Panc1 (cell line): ENCODE measurements at regions not wholly inside any gene's neighbourhood (a gene's known extent, or its start where the extent isn't known, plus 50 kb on each side); places are given as distances from the start of the nearest gene placed in this dataset.

Source experiments
- ATAC-seq: fragments of 200-7000 bp; cut with Tn5 transposase; 2 replicates; pipeline ENCODE4 v1.9.1; 2020; ENCODE audit warnings: mild to moderate bottlenecking, moderate library complexity
- BruUV-seq: library from RNA; stranded (reverse); fragments of 400-500 nt; replicated peaks from 2 replicates; lab custom pipeline; 2021; lab: Mats Ljungman, UMichigan
- CTCF ChIA-PET: fragments of 300-600 bp; sonication (Branson Sonifier 250); formaldehyde crosslinking; loops from one replicate; lab custom pipeline; 2022; ENCODE audit warnings: antibody characterized with exemption; lab: Charles Lee
- POLR2A ChIA-PET: fragments of 300-600 bp; sonication (Branson Sonifier 250); formaldehyde crosslinking; loops from one replicate; lab custom pipeline; 2022; ENCODE audit warnings: antibody characterized with exemption; lab: Charles Lee
- DNase-seq: peaks from one replicate; pipeline ENCODE4 v3.0.0-alpha.2; 2010; ENCODE audit warnings: low read depth, low spot score
- H3K27ac ChIP-seq: 2 replicates; pipeline ENCODE4 v1.5.1; 2011; ENCODE audit warnings: mild to moderate bottlenecking, low read length, inconsistent platforms
- H3K27me3 ChIP-seq: fragments of 200-500 bp; sonication (Bioruptor generic); 2 replicates; pipeline ENCODE4 v1.6.0; 2014; ENCODE audit warnings: low read length, inconsistent platforms; ENCODE audit not compliant: control insufficient read depth, insufficient read depth
- H3K36me3 ChIP-seq: fragments of 200-500 bp; sonication (Bioruptor generic); 2 replicates; pipeline ENCODE4 v1.5.1; 2014; ENCODE audit warnings: inconsistent platforms, mild to moderate bottlenecking, low read length, moderate library complexity; ENCODE audit not compliant: control insufficient read depth, insufficient read depth
- H3K4me1 ChIP-seq: 2 replicates; pipeline ENCODE4 v1.5.1; 2011; ENCODE audit warnings: inconsistent platforms, mild to moderate bottlenecking, low read length, moderate library complexity; ENCODE audit not compliant: control insufficient read depth, insufficient read depth
- H3K4me3 ChIP-seq, 2 experiments: 2 replicates each; pipeline ENCODE4 v1.5.1; 2011 to 2012; ENCODE audit warnings: low read depth in 2 of 2, low read length in 2 of 2, mild to moderate bottlenecking in 2 of 2, inconsistent platforms in 1 of 2, moderate library complexity in 1 of 2
- H3K9me3 ChIP-seq: fragments of 200-500 bp; sonication (Bioruptor generic); 2 replicates; pipeline ENCODE4 v1.5.1; 2014; ENCODE audit warnings: low read depth, mild to moderate bottlenecking, inconsistent platforms, low read length, moderate library complexity; ENCODE audit not compliant: control insufficient read depth, insufficient read depth
- POLR2AphosphoS5 ChIP-seq: IDR thresholded peaks from 2 replicates; pipeline ENCODE4 v1.6.1; 2012; ENCODE audit warnings: mild to moderate bottlenecking, low read depth, low read length, moderate library complexity
- SIN3A ChIP-seq: IDR thresholded peaks from 2 replicates; pipeline ENCODE4 v1.6.1; 2012; ENCODE audit warnings: low read depth, mild to moderate bottlenecking, low read length, moderate library complexity, borderline replicate concordance; ENCODE audit not compliant: insufficient read depth
- TCF7L2 ChIP-seq: IDR thresholded peaks from 2 replicates; pipeline ENCODE4 v1.6.1; 2011; ENCODE audit warnings: mild to moderate bottlenecking, low read depth, low read length, inconsistent platforms
- in situ Hi-C: cut with HindIII; loops from 2 replicates; pipeline ENCODE4 v1.10.0; 2016; ENCODE audit warnings: low sequenced_read_pairs, low pct_unique_long_range_greater_than_20kb
- intact Hi-C: fragments of 100-400 bp; cut with micrococcal nuclease; formaldehyde crosslinking; loops from one replicate; pipeline ENCODE4 v1.10.0; 2022; ENCODE audit not compliant: unreplicated experiment
- TF ChIP-seq, protein P1 (sequence below), 2 experiments: IDR thresholded peaks; 2 replicates each; pipeline ENCODE4 v1.6.1; 2011 to 2012; ENCODE audit warnings: low read depth in 2 of 2, control low read depth in 1 of 2, low read length in 1 of 2, mild to moderate bottlenecking in 1 of 2, moderate library complexity in 1 of 2; ENCODE audit not compliant: insufficient read depth in 1 of 2
- TF ChIP-seq, protein P2 (sequence below): fragments of 450-650 bp; IDR thresholded peaks from 2 replicates; pipeline ENCODE4 v1.5.1; 2017; ENCODE audit warnings: mild to moderate bottlenecking

DNA sequence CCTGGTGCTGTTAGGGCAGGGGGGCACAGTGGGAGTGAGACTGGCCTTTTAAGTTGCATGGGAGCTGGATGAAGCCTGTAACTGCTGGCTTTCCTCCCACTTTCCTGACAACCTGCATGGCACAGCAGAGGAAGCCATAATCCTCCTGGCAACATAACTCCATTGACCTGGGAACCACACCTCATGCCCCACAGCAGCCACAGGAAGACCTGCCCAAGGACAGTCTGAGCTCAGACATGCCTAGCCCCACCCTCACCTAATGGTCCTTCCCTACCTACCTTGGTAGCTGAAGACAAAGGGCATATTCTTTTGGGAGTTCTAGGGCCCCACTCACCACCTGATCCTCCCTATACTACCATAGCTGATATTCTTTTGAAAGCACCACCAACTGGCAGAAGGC lies 482.2 kb upstream of the TOM1L1 start:
- Histone ChIP-seq H3K27ac (no peak overlapping the region), H3K27me3 (no peaks in the 10 kb centered on the region), H3K4me3 (no peak overlapping the region), H3K36me3 (no peaks in the 10 kb centered on the region), H3K9me3 (no peaks in the 10 kb centered on the region), H3K4me1 (no peaks in the 10 kb centered on the region)
- in situ Hi-C loops = no loop called here
- no peak for ATAC-seq
- TF ChIP-seq, protein P1, sequence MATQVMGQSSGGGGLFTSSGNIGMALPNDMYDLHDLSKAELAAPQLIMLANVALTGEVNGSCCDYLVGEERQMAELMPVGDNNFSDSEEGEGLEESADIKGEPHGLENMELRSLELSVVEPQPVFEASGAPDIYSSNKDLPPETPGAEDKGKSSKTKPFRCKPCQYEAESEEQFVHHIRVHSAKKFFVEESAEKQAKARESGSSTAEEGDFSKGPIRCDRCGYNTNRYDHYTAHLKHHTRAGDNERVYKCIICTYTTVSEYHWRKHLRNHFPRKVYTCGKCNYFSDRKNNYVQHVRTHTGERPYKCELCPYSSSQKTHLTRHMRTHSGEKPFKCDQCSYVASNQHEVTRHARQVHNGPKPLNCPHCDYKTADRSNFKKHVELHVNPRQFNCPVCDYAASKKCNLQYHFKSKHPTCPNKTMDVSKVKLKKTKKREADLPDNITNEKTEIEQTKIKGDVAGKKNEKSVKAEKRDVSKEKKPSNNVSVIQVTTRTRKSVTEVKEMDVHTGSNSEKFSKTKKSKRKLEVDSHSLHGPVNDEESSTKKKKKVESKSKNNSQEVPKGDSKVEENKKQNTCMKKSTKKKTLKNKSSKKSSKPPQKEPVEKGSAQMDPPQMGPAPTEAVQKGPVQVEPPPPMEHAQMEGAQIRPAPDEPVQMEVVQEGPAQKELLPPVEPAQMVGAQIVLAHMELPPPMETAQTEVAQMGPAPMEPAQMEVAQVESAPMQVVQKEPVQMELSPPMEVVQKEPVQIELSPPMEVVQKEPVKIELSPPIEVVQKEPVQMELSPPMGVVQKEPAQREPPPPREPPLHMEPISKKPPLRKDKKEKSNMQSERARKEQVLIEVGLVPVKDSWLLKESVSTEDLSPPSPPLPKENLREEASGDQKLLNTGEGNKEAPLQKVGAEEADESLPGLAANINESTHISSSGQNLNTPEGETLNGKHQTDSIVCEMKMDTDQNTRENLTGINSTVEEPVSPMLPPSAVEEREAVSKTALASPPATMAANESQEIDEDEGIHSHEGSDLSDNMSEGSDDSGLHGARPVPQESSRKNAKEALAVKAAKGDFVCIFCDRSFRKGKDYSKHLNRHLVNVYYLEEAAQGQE (IDR thresholded peaks at IDR 0.05; ENCODE audit: insufficient read depth in 1 of 2, low read depth in 2 of 2, low read length in 1 of 2) = no peak
- TF ChIP-seq, protein P2, sequence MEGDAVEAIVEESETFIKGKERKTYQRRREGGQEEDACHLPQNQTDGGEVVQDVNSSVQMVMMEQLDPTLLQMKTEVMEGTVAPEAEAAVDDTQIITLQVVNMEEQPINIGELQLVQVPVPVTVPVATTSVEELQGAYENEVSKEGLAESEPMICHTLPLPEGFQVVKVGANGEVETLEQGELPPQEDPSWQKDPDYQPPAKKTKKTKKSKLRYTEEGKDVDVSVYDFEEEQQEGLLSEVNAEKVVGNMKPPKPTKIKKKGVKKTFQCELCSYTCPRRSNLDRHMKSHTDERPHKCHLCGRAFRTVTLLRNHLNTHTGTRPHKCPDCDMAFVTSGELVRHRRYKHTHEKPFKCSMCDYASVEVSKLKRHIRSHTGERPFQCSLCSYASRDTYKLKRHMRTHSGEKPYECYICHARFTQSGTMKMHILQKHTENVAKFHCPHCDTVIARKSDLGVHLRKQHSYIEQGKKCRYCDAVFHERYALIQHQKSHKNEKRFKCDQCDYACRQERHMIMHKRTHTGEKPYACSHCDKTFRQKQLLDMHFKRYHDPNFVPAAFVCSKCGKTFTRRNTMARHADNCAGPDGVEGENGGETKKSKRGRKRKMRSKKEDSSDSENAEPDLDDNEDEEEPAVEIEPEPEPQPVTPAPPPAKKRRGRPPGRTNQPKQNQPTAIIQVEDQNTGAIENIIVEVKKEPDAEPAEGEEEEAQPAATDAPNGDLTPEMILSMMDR = no peak
- TF ChIP-seq TCF7L2 (no peak), SIN3A (no peak), POLR2AphosphoS5 (no peak)
- CTCF ChIA-PET = no interaction called here
- BruUV-seq = no TSS peak
- DNase-seq = no peak
- POLR2A ChIA-PET = no interaction called here
- intact Hi-C loops = no loop called here

DNA sequence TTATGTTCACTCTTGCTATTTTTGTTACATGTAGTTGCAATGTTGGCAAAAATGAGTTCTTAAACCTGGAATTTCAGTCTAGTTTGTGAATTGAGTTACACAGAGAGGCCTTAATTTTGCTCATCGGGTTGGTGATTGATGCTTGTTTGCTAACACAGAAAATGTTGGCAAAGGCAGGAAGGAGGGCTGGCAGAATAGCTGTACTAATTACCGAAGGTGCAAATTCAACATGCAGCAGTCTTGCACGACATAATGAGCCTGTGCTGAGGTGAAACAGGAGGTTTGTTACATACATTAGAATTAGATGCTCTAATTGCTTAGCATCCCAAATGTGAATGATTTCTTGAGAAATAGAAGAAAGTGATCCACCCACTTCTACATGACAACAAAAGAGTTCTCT lies 475.0 kb upstream of the TOM1L1 start:
- Histone ChIP-seq H3K36me3 (no peaks in the 10 kb centered on the region), H3K27ac (no peak overlapping the region), H3K4me3 (no peak overlapping the region), H3K9me3 (no peaks in the 10 kb centered on the region), H3K4me1 (no peaks in the 10 kb centered on the region), H3K27me3 (no peaks in the 10 kb centered on the region)
- in situ Hi-C loops (no loop called here), intact Hi-C loops (no loop called here)
- no peak for DNase-seq
- POLR2A ChIA-PET = no interaction called here
- CTCF ChIA-PET = no interaction called here
- ATAC-seq = no peak
- no TSS peak for BruUV-seq
- TF ChIP-seq, protein P1 (IDR thresholded peaks at IDR 0.05; ENCODE audit: insufficient read depth in 1 of 2, low read depth in 2 of 2, low read length in 1 of 2) = no peak
- no peak for TF ChIP-seq TCF7L2
- TF ChIP-seq, protein P2 = no peak
- no peak for TF ChIP-seq SIN3A
- no peak for TF ChIP-seq POLR2AphosphoS5
